HUES6 (cell line): ENCODE measurements at regions not wholly inside any gene's neighbourhood (a gene's known extent, or its start where the extent isn't known, plus 50 kb on each side); places are given as distances from the start of the nearest gene placed in this dataset.

Experiments
- H3K27ac ChIP-seq: 2 replicates; pipeline ENCODE4 v1.7.0; 2013; ENCODE audit warnings: low read depth, mild to moderate bottlenecking, low read length, inconsistent platforms
- H3K27me3 ChIP-seq: 2 replicates; pipeline ENCODE4 v1.6.1; 2013; ENCODE audit warnings: low read length; ENCODE audit not compliant: control insufficient read depth, insufficient read depth
- H3K36me3 ChIP-seq: 2 replicates; pipeline ENCODE4 v1.6.1; 2013; ENCODE audit warnings: low read length; ENCODE audit not compliant: control insufficient read depth, insufficient read depth
- H3K4me1 ChIP-seq: 2 replicates; pipeline ENCODE4 v1.6.1; 2013; ENCODE audit warnings: low read length; ENCODE audit not compliant: control insufficient read depth, insufficient read depth
- H3K4me3 ChIP-seq: 2 replicates; pipeline ENCODE4 v1.5.1; 2013; ENCODE audit warnings: low read depth, low read length
- H3K9ac ChIP-seq: one replicate; pipeline ENCODE4 v1.6.1; 2013; ENCODE audit warnings: mild to moderate bottlenecking, low read length
- H3K9me3 ChIP-seq: 2 replicates; pipeline ENCODE4 v1.6.1; 2013; ENCODE audit warnings: low read depth, low read length; ENCODE audit not compliant: control insufficient read depth, insufficient read depth

- peaks cover 6% of the 10 kb centered on the region; the same call in 1 of the 2 replicates for H3K4me1 ChIP-seq
- no peaks in the 10 kb centered on the region for H3K9me3 ChIP-seq
- H3K9ac ChIP-seq: no peak overlapping the region
These were observed 367.0 kb downstream of the PRDM2 start for GRCh38 chr1:14067036-14067435.

GRCh38 chr1:14067711-14068110 lies 367.7 kb downstream of the PRDM2 start:
- Histone ChIP-seq H3K4me1 (peaks cover 6% of the 10 kb centered on the region; the same call in 1 of the 2 replicates), H3K27ac (no peak overlapping the region), H3K9me3 (no peaks in the 10 kb centered on the region), H3K36me3 (no peaks in the 10 kb centered on the region), H3K9ac (no peak overlapping the region), H3K4me3 (no peak overlapping the region), H3K27me3 (peaks cover 21% of the 10 kb centered on the region; the same call in 1 of the 2 replicates)

More at GRCh38 chr1:14067036-14067435, 367.0 kb downstream of the PRDM2 start:
- Histone ChIP-seq H3K27me3 (peaks cover 22% of the 10 kb centered on the region; the same call in 1 of the 2 replicates), H3K36me3 (no peaks in the 10 kb centered on the region), H3K4me3 (no peak overlapping the region), H3K27ac (no peak overlapping the region)

GRCh38 chr1:14071581-14071980 lies 371.6 kb downstream of the PRDM2 start:
- H3K27me3 ChIP-seq: peaks cover 15% of the 10 kb centered on the region; the same call in 1 of the 2 replicates
- no peak overlapping the region for H3K27ac ChIP-seq
- no peak overlapping the region for H3K9ac ChIP-seq
- H3K4me3 ChIP-seq: no peak overlapping the region
- H3K36me3 ChIP-seq: no peaks in the 10 kb centered on the region
- H3K9me3 ChIP-seq: peaks cover 3% of the 10 kb centered on the region; the same call in 1 of the 2 replicates
- no peaks in the 10 kb centered on the region; the same call in 1 of the 2 replicates for H3K4me1 ChIP-seq

- no peak overlapping the region for H3K27ac ChIP-seq
- H3K4me1 ChIP-seq: no peaks in the 10 kb centered on the region
These were observed 380.7 kb downstream of the PRDM2 start for GRCh38 chr1:14080653-14081052.

GRCh38 chr1:14082331-14082730 lies 382.3 kb downstream of the PRDM2 start:
- H3K27ac ChIP-seq: no peak overlapping the region
- H3K4me1 ChIP-seq: no peaks in the 10 kb centered on the region
- H3K9ac ChIP-seq: no peak overlapping the region
- H3K36me3 ChIP-seq: no peaks in the 10 kb centered on the region
- no peak overlapping the region for H3K4me3 ChIP-seq
- no peaks in the 10 kb centered on the region for H3K9me3 ChIP-seq
- peaks cover 1% of the 10 kb centered on the region; the same call in 1 of the 2 replicates for H3K27me3 ChIP-seq

More at GRCh38 chr1:14080653-14081052, 380.7 kb downstream of the PRDM2 start:
- Histone ChIP-seq H3K4me3 (no peak overlapping the region), H3K27me3 (peaks cover 7% of the 10 kb centered on the region), H3K9ac (no peak overlapping the region), H3K9me3 (peaks cover 3% of the 10 kb centered on the region; the same call in 1 of the 2 replicates), H3K36me3 (no peaks in the 10 kb centered on the region)

- H3K9ac ChIP-seq: no peak overlapping the region
- no peaks in the 10 kb centered on the region for H3K36me3 ChIP-seq
- H3K4me3 ChIP-seq: no peak overlapping the region
- H3K4me1 ChIP-seq: no peaks in the 10 kb centered on the region
- H3K9me3 ChIP-seq: no peaks in the 10 kb centered on the region
- no peak overlapping the region for H3K27ac ChIP-seq
- no peaks in the 10 kb centered on the region for H3K27me3 ChIP-seq
These were observed 383.3 kb downstream of the PRDM2 start for GRCh38 chr1:14083277-14083676.

- no peaks in the 10 kb centered on the region for H3K9me3 ChIP-seq
These were observed 383.7 kb downstream of the PRDM2 start for GRCh38 chr1:14083706-14084105.

GRCh38 chr1:14090062-14090461 lies 390.1 kb downstream of the PRDM2 start:
- Histone ChIP-seq H3K36me3 (no peaks in the 10 kb centered on the region), H3K4me1 (no peaks in the 10 kb centered on the region), H3K9ac (no peak overlapping the region), H3K4me3 (no peak overlapping the region), H3K27me3 (peaks cover 3% of the 10 kb centered on the region), H3K27ac (no peak overlapping the region), H3K9me3 (peaks cover 9% of the 10 kb centered on the region; the same call in 1 of the 2 replicates)

More at GRCh38 chr1:14083706-14084105, 383.7 kb downstream of the PRDM2 start:
- no peak overlapping the region for H3K9ac ChIP-seq
- H3K4me1 ChIP-seq: no peaks in the 10 kb centered on the region
- no peaks in the 10 kb centered on the region for H3K36me3 ChIP-seq
- H3K4me3 ChIP-seq: no peak overlapping the region
- no peaks in the 10 kb centered on the region for H3K27me3 ChIP-seq
- H3K27ac ChIP-seq: no peak overlapping the region

GRCh38 chr1:14090531-14090930 lies 390.5 kb downstream of the PRDM2 start:
- H3K27me3 ChIP-seq: peaks cover 4% of the 10 kb centered on the region

GRCh38 chr1:14094611-14095400 lies 394.8 kb downstream of the PRDM2 start:
- Histone ChIP-seq H3K27me3 (peaks cover 16% of the 10 kb centered on the region), H3K9me3 (peaks cover 13% of the 10 kb centered on the region; the same call in 1 of the 2 replicates), H3K4me1 (no peaks in the 10 kb centered on the region; the same call in 1 of the 2 replicates), H3K9ac (no peak overlapping the region), H3K36me3 (no peaks in the 10 kb centered on the region), H3K27ac (no peak overlapping the region), H3K4me3 (no peak overlapping the region)

More at GRCh38 chr1:14090531-14090930, 390.5 kb downstream of the PRDM2 start:
- Histone ChIP-seq H3K9ac (no peak overlapping the region), H3K27ac (no peak overlapping the region), H3K4me1 (no peaks in the 10 kb centered on the region), H3K9me3 (peaks cover 9% of the 10 kb centered on the region; the same call in 1 of the 2 replicates), H3K36me3 (no peaks in the 10 kb centered on the region), H3K4me3 (no peak overlapping the region)

GRCh38 chr1:14098294-14098913 lies 398.4 kb downstream of the PRDM2 start:
- Histone ChIP-seq H3K4me1 (no peaks in the 10 kb centered on the region; the same call in 1 of the 2 replicates), H3K4me3 (no peak overlapping the region), H3K9me3 (0 out of 2 replicates have a peak, but pooled peaks cover 4% of the 10 kb centered on the region), H3K9ac (no peak overlapping the region), H3K36me3 (no peaks in the 10 kb centered on the region), H3K27me3 (peaks cover 16% of the 10 kb centered on the region), H3K27ac (no peak overlapping the region)
